ENCODE measurements at regions not wholly inside any gene's neighbourhood (a gene's known extent, or its start where the extent isn't known, plus 50 kb on each side); places are given as distances from the start of the nearest gene placed in this dataset.

DNA sequence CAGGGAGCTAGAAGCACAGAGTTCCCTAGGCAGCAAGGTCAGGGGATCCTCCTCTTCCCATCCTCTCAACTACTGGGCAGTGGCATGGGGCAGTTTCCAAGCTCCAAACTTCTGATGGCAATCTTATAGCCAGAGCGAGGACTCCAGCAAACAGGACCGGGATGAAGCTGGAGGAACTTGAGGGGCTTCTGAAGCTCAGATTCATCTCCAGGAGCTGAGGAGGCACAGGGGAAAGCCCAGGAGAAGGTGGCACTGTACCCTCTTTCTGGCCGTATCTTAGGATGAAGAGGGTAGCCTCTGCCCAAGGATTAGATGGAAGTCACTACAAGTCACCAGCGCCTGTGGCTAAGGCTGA lies 50.0 kb upstream of the RPL38 start:
- Mint-ChIP-seq H3K36me3 (ENCODE audit: unreplicated experiment) (peaks cover 14% of the 10 kb centered on the region), H3K9me3 (ENCODE audit: unreplicated experiment) (peaks cover 27% of the 10 kb centered on the region), H3K4me3 (ENCODE audit: unreplicated experiment) (no peak overlapping the region), H3K27me3 (ENCODE audit: unreplicated experiment) (peaks cover 18% of the 10 kb centered on the region), H3K4me1 (ENCODE audit: low read depth, unreplicated experiment) (peaks cover 19% of the 10 kb centered on the region), H3K27ac (ENCODE audit: unreplicated experiment) (no peak overlapping the region)
- TF ChIP-seq, protein P1, sequence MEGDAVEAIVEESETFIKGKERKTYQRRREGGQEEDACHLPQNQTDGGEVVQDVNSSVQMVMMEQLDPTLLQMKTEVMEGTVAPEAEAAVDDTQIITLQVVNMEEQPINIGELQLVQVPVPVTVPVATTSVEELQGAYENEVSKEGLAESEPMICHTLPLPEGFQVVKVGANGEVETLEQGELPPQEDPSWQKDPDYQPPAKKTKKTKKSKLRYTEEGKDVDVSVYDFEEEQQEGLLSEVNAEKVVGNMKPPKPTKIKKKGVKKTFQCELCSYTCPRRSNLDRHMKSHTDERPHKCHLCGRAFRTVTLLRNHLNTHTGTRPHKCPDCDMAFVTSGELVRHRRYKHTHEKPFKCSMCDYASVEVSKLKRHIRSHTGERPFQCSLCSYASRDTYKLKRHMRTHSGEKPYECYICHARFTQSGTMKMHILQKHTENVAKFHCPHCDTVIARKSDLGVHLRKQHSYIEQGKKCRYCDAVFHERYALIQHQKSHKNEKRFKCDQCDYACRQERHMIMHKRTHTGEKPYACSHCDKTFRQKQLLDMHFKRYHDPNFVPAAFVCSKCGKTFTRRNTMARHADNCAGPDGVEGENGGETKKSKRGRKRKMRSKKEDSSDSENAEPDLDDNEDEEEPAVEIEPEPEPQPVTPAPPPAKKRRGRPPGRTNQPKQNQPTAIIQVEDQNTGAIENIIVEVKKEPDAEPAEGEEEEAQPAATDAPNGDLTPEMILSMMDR (IDR thresholded peaks at IDR 0.05; ENCODE audit: partially characterized antibody, unreplicated experiment), result no peak
- DNase-seq, result no peak

Measured in glutamatergic neuron (in vitro differentiated cells).